HG02798 (cell line): ENCODE measurements at regions not wholly inside any gene's neighbourhood (a gene's known extent, or its start where the extent isn't known, plus 50 kb on each side); places are given as distances from the start of the nearest gene placed in this dataset.

Source experiments
- ATAC-seq: cut with Tn5 transposase; IDR thresholded peaks from one replicate; pipeline ENCODE4 v1.9.1; 2021; ENCODE audit warnings: mild to moderate bottlenecking; ENCODE audit not compliant: unreplicated experiment, poor library complexity

DNA sequence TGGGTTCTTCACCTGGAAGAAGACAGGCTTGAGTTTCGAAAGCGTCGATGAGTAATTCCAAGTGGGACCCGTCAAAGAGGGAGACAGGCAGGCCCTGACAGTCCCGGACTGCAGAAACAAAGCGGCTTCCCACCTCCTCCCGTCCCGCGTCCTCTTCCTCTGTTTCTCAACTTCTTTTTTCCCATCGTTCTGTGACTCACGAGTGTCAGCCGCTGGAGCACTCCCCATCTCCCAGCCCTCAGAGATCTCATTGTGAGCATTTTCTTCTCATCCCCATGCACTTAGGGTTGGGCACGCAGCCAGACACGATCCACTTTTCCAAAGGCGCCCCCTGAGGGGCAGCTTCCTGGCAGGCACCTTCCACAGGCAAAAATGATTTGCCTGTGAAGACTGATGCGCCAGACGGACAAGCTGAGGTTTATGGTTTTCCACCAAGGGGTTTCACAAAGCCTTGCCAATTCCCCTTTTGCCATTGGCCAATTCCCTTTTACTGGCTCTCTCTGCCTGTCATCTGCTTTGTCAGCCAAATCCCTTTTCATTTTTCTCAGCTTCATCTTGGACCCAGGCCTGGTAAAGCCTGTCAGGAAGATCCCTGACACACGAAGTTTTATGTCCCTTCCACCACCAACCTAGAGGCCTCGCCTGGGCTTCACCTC, 86.5 kb upstream of the ANKRD55 start:
- ATAC-seq, result no peak

DNA sequence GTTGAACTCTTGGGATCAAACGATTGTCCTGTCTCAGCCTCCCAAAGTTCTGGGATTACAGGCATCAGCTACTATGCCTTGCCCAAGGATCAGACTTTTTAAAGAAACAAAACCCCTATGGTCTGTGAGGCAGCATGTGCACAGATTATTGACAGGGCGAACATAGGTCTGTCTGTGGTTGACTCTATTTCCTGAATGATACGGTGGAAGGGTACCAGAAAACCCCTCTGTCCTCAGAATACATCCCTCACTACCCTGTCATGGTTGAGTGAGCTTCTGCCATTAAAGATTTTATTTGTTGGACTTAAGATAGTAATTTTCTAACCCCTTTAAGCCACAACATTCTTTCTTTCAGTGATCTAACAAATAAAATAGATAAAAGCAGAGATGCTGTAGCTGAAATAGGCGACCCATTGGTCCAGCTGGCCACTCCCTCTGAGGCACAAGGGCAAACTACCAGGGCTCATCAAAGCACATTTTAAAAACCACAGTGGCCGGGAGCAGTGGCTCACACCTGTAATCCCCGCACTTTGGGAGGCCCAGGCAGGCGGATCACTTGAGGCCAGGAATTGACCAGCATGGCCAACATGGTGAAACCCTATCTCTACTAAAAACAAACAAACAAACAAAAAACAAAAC, 84.9 kb upstream of the ANKRD55 start:
- ATAC-seq, result peak; percentile 53

DNA sequence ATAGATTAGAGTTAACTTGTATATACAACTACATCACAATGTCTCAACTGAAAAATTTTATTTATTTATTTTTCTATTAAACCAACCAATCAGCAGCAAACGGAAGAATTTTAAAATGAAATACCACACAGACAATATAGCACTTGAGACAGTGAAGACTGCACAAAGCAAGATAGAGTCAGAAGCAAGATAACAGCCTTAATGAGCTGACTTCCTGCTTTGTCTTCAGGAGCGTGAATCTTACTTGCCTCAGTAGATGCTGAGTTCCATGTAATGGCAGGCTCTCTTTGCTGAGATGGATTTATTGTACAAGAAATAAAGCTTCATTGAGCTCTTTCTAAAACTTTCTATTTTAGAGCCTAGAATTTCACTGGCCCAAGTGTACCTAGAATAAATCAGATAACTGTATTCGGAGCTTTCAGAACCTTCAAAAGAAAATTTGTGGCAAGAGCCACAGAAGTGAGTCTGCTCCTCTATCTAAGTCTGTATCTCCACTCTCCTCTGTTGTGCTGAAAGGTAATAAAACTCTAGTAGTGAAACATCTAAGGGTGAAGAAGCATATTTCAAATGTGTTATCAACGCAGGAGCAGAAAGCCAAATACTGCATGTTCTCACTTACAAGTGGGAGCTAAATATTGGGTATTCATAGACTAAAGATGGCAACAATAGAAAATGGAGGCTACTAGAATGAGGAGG, 83.3 kb upstream of the ANKRD55 start:
- ATAC-seq, result no peak

DNA sequence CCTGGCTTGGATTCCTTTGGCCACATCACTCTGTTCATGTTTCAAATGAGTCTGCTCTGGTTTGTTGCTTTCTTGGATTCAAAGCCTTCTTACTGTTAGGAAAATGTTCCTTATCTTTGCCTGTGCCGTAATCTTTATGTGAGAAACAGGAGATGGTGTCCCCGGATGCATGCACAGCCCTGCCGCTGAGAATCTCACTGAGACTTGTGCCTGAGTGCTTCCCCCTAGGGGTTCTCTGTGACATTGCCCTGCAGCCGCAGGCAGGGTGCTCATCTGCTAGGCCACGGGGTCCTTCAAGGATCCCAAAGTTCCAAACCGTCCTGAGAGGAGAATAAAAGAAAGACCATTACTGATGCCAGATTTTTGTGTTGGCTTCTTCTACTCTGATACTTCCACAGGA, 81.4 kb upstream of the ANKRD55 start:
- no peak for ATAC-seq

DNA sequence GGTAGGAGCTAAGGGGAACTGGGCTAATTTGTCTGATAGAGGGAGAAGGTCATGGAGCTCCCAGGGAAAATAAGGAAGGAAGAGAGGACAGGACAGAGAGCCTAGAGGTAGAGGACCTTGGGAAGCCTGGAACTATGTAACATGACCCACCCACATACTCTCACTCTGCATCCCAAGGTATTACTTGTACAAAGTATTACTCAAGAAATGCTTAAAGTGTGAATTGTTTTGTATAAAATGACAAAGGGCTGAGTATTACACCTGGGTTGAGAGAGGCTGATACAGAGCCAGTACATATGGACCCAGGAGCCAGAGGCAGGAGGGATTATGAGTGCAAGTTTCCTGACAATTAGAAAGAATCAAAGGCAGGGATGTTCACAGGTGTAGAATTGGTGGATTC, 80.5 kb upstream of the ANKRD55 start:
- no peak for ATAC-seq

DNA sequence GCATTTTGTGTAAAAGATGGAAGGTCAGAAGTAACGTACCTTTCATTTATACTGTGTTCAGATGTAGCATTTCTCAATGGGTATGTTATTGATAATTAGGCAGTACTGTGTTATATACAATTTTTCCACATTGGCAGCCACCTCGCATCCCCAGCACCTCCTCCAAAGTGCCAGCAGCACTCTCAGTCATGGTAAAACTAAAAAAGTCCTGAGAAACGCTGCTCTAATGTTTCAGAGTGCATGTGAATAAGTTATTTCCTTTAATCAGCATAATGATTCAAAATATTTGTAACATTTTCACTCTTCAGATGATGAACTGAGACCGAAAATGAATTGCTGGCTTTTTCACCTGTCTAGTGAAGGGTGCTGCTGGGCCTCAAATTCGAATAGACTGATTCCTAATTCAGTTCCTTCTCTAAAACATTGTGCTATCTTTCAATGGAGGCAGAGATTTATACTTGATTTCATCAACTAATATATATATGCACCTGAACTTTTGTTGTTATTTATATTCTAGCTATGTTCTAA, 79.9 kb upstream of the ANKRD55 start:
- no peak for ATAC-seq

DNA sequence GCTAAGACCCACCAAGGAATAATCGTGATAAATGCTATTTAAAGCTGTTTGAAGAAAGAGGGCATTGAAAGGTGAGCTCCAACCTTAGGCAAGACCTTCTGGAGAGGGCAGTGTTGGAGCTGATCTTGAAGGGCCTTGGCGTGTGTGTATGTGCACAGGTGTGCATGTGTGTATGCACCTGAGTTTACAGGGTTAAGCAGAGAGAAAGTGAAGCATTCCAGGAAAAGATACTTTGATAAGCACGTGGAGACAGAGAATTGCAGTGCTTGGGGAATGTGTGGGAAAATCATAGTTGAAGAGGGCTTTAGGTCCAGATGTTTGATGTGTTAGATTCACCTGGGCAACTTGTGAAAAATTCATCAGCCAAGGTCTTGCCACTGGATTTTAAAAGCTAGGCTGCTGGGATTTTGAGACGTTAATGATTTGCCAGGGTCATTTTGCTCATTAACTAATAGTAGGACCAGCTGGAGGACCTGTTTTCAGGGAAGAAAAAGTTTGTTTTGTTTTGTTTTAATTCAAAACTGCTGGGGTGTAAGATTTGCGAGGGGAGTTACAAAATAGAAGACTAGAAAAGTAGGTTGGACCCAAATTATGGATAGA, 78.3 kb upstream of the ANKRD55 start:
- ATAC-seq, result no peak

DNA sequence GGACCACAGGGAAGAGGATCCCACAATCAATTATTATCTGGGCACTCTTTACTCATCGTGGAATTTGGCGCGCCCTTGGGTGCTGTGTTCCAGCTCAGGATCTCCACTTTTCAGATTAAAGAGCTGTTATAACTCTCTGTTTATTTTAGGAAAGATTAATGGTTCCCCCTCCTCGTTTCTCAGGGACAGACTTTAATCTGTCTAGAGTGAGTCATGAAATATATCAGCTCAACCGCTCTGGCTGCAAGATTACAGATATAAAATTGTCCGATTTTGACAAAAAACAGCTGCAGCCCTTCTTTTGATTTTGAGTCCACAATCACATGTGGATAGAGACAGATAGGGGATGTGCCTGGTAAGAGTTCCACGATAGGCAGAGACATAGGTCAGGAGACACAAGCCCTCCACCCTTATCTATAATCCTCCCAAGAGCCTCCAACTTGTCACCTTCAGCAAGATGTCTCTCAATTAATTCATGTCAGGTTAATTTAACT, 77.6 kb upstream of the ANKRD55 start:
- ATAC-seq, result no peak

DNA sequence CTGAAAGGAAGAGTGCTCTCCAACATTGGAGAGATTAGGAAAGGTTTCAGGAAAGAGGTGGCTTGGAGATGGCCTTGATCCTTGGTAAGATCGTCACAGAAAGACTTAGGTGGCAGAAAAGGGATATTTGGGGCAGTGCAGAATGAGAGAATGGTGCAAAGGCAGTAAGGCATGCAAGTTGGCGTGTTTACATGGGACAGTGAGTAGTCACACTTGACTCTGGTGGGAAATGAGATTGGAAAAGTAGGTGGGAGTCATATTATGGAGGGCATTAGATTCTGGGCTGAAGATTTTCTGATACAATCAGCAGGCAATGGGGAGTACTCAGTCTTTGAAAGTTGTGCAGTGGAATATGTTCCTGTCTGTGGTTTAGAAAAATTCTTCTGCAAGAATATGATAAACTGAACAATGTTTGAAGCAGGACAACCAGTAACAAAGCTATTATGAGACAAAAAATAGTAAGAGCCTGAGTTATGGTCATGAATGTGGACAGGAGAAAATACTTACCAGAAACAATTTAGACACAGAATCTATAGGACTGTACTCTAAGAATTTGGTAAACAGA, 76.2 kb upstream of the ANKRD55 start:
- ATAC-seq, result no peak

DNA sequence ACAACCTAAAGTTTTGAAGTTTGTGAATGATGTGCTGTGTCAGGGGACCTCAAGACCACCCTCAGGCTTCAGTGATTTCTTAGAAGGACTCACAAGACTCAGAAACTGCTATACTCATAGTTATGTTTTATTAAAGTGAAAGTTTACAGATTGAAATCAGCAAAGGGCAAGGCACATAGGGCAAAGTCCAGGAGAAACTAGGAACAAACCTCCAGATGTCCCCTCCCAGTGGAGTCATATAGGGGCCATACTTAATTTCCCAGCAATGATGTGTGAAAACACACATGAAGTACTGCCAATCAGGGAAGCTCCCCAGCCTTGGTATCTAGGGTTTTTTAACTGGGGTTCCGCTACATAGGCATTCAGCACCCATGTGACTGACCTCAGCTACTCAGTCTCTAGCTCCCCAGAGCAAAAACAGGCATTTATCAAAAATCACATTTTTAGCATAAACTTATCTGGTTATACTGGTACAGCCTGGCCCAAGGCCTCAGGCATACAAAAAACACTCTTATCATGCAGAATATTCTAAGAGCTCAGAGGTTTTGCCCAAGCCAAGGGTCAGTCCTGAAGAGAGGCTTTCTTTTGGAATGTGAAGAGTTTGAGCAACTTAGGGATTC, 74.7 kb upstream of the ANKRD55 start:
- no peak for ATAC-seq

DNA sequence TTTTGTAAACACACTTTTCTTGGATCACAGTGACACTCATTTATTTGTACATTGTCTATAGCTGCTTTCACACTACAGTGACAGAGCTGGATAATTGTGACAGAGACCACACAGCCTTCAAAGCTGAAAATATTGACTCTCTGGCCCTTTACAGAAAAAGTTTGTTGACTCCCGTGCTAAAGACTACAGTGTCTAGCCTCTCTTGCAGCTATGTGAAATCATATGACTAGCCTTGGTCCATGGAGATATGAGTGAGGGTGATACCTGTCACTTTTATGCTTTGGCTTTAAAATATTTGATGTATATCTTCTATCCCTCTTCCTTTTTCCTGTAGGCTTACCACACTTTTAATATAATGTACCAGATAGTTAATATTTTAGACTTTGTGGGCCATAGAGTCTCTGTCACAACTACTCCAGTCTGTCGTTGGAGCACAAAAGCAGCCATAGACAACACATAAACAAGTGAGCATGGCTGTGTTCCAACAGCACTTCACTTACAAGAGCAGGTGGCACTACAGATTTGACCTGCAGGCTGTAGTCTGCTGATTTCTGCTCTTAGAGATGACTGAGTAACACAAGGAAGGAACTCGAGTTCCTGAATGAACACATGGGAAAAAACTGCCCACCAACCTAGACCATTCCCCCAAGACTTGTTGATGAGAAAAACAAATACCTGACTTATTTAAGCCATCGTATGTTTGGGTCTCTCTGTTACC, 73.5 kb upstream of the ANKRD55 start:
- ATAC-seq, result no peak

DNA sequence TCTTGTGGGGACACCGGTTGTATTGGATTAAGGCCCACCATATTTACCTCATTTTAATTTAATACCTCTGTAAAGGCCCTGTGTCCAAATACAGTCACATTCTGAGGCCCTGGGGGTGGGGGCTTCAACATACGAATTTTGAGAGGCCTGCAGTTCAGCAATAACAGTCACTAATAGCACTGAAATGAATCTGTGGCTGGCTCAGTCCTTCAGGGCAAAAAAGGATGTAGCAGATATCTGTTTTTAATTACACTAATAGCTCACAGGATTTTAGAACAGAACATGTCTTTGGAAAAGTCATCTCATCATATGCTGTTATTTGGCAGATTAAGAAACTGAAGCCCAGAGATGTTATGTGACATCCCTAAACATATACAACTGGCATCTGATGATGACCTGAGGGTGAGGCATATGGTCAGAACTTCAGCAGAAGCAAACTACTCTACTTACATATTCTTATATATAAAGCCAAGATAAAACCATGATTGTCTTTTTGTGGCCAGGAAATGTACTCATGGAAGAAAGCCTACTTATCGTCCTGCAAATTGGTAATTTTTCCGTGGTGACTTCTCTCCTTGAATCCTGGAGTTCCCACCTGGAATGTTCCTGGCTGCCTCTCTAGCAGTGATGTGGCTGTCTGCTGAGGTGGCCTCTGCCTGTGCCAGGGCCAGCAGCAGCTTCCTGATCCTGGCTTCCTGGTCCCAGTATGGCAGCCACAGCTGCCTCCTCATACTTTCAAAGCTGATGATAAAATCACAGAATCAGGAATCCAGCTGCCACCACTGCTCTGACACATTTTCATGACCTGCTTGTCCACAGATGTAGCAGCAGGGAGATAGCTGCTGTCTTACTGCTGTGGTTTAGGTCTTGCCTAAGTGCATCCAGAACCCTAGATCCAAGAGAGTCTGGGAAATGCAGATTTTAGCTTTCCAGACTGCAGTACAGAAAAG, 72.1 kb upstream of the ANKRD55 start:
- ATAC-seq, result no peak

DNA sequence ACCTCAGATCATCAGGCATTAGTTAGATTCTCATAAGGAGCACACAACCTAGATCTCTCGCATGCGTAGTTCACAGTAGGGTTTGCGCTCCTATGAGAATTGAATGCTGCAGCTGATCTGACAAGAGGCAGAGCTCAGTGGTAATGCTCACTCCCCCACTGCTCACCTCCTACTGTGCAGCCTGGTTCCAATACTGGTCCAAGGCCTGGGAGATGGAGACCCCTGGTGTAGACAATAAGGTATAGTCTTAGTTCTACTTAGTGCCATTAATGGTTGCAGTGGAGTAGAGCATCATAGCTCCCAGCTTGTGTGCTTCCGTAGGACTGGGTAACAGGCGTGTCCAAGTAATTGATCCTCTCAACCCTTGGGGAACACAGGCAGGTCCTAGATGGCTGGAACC, 70.4 kb upstream of the ANKRD55 start:
- ATAC-seq, result no peak

DNA sequence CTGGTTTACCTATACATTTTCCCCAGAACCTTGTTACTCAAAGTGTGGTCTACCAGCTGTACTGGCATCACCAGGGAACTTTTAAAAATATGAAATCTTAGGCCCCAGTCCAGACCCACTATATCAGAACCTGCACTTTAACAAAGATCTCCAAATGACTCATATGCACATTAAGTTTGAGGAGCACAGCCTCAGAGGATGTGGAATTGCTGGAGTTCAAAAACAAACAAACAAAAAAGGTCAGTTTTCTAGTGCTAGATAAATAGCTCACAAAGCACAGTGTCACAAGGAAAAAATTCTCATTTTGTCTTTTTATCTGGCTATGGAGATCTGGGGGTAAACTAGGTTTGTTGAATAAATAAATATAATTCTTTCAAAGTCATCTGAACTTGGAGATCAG, 68.9 kb upstream of the ANKRD55 start:
- no peak for ATAC-seq

DNA sequence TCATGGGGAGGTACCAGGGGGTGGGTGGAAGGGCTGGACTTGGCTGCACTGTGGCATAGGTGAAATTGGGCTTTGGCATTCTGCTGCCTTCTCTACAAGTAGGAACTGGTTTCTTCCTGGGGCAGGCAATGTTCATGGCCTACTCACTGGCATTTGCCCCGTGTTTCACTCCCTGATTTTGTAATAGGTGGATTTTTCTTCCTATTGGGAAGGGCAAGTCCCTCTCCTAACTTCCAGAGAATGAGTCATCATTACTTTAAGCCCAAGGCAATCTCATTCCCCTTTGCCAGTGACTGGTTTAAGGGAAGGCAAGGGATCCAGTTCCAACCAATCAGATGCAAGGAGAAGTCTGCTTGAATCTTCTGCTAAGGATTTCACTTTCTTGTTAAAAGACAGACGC, 67.9 kb upstream of the ANKRD55 start:
- no peak for ATAC-seq

DNA sequence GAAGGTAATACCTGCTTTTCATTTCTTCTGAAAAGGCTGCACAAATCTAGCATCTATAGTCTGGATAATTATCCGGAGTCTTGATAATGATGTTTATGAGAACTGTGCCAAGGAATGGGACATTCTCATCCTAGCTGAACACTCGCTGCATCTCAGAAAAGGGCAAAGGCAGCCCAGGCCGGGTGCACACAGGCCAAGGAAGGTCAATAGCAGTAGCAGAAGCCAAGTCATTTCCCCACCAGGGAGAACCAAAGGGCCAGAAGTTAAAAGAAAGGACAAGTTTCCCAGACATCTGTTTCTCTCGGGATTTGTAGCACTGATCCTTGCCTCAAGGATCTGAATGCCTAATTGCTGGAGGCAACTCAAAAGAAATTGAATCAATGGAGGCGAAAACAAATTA, 66.1 kb upstream of the ANKRD55 start:
- ATAC-seq, result no peak

DNA sequence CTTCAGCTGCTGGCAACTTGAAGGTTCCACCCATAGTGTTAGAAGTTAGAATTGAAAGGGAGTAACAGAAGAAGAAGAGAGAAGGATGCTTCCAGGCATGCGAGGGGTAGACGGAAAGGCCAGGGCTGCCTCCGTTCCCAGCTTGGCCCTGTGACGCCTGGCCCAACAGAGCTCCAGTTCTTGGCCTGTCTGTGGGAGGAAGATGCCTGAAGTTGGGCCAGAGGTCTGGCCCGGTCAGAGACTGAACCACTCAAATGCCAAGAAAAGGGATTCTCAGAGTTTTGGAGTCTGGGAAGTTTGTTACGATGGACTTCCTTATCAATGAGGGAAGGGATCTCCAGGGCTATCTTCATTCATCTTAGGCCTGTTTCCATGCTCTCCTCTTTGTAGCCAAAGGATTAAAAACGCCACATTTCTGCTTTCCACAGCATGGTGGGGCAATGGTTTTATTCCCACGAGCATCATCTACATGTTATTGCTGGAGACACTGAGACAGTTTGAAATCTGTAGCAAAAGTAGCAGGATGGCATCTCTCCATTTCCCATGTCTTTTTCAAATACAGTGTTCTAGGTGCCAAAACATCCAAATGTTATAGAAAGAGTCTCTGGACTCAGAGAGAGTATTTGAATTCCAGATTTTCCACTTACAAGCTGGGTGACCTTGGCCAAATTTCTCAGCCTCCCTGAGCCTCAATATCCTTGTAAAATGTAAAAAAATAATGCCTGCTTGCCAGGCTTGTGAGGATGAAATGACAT, 65.4 kb upstream of the ANKRD55 start:
- no peak for ATAC-seq

DNA sequence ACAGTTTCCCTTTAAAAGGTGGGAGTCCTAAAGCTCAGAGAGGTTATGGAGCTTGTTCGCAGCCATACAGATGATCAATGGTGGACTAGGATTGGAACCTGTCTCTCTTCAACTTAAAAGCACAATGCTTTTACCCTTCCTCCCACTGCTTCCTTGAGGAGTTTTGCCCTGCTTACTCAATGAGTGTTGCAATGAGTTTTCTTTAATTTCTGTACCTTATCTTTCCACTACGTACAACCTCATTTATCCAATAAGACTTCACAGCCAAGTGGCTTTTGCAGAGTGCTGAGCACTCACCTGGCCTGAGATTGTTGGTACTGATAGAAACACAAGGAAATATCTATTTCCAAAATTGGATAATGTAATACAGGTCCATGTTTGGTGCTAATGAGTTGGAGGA, 64.7 kb upstream of the ANKRD55 start:
- ATAC-seq, result no peak
